Uterus (tissue), 3 donors: ENCODE measurements at regions not wholly inside any gene's neighbourhood (a gene's known extent, or its start where the extent isn't known, plus 50 kb on each side); places are given as distances from the start of the nearest gene placed in this dataset.

Experiments used
- DNase-seq, 2 donors: peaks; one replicate each; pipeline ENCODE4 v3.0.0-alpha.2; 2019 to 2020
- H3K27ac ChIP-seq, 2 donors: fragments of 200-600 bp; sonication (generic); 1 replicate in 1 of 2; 2 replicates in 1 of 2; pipeline ENCODE4 v1.5.1; 2016 to 2018
- H3K27me3 ChIP-seq, 2 donors: fragments of 200-600 bp; sonication (generic); one replicate each; pipeline ENCODE4 v1.5.1; 2018 to 2019; ENCODE audit warnings: control low read depth in 1 of 2
- H3K36me3 ChIP-seq, 2 donors: fragments of 200-600 bp; sonication (generic); one replicate each; pipeline ENCODE4 v1.5.1; 2019; ENCODE audit warnings: control low read depth in 1 of 2
- H3K4me1 ChIP-seq, 2 donors: fragments of 200-600 bp; sonication (generic); one replicate each; pipeline ENCODE4 v1.5.1; 2018 to 2019; ENCODE audit warnings: control low read depth in 1 of 2
- H3K4me3 ChIP-seq, 2 donors: fragments of 200-600 bp; sonication (generic); 1 replicate in 1 of 2; 2 replicates in 1 of 2; pipeline ENCODE4 v1.5.1; 2018 to 2019; ENCODE audit warnings: mild to moderate bottlenecking in 1 of 2
- H3K9me3 ChIP-seq, 2 donors: fragments of 200-600 bp; sonication (generic); one replicate each; pipeline ENCODE4 v1.5.1; 2019; ENCODE audit warnings: control low read depth in 1 of 2
- CTCF ChIP-seq, 4 experiments: fragments of 200-600 bp in 2 of 4; fragments of 450-650 bp in 2 of 4; sonication (generic) in 2 of 4; IDR thresholded peaks; one replicate each; pipeline ENCODE4 v1.5.1; 2016 to 2019; ENCODE audit warnings: antibody characterized with exemption in 4 of 4, mild to moderate bottlenecking in 2 of 4, moderate library complexity in 1 of 4
- POLR2A ChIP-seq, 2 donors: fragments of 450-650 bp; IDR thresholded peaks; one replicate each; pipeline ENCODE4 v1.6.1; 2016; ENCODE audit warnings: antibody characterized with exemption in 2 of 2, mild to moderate bottlenecking in 1 of 2, moderate library complexity in 1 of 2
- intact Hi-C: fragments of 100-400 bp; cut with DNase I; formaldehyde crosslinking; loops from one replicate; pipeline ENCODE4 v1.15.1; 2023; ENCODE audit warnings: low total_unique reads
- donor health status: DM: yes; HTN: yes; CAD: no.

DNA sequence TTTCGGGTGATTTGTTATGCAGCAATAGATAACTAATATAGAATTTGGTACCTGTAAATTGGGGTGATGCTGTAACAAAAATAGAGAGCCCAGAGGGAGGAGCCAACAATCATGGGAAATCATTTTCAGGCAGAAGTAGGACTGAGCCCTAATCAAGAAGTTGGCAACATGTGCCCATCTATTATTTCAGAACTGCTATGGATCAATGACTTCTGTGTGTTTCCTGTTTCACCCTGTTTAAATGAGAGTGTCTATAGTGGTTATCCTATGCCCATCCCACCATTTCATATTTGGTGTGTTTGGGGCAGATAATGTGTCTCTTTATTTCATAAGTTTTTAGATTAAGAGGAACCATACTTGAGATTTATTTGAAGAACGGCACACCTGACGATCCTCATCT lies 330.8 kb upstream of the CITED2 start:
- no peak for DNase-seq
- Histone ChIP-seq H3K4me3 (no peak overlapping the region), H3K4me1 (no peaks in the 10 kb centered on the region), H3K9me3 (no peaks in the 10 kb centered on the region), H3K27ac (no peak overlapping the region), H3K27me3 (no peaks in the 10 kb centered on the region), H3K36me3 (no peaks in the 10 kb centered on the region)
- TF ChIP-seq CTCF (IDR thresholded peaks at IDR 0.05), result no peak
- TF ChIP-seq POLR2A (IDR thresholded peaks at IDR 0.05), result no peak
- intact Hi-C loops, result no loop called here

DNA sequence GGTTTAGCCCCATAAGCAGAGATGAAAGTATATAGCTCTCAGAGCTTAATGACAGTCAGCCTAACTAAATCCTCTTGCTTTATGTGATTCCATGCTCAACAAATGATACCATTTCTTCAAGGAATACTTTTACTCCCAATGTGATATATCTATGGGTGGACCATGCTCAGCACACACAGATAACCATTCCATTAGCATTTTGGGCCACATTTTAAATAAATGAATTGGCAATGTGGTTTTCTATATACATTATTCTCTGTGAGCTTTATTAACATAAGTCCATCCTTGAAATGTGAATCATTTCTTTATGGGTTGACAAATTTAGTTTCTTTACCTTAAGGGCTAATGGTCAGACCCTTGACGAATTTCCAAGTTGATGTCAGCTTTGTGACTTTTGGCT lies 329.3 kb upstream of the CITED2 start:
- Histone ChIP-seq H3K27me3 (no peaks in the 10 kb centered on the region), H3K9me3 (no peaks in the 10 kb centered on the region), H3K4me1 (no peaks in the 10 kb centered on the region), H3K27ac (no peak overlapping the region), H3K4me3 (no peak overlapping the region), H3K36me3 (no peaks in the 10 kb centered on the region)
- intact Hi-C loops, result no loop called here
- TF ChIP-seq POLR2A (IDR thresholded peaks at IDR 0.05) (no peak), CTCF (IDR thresholded peaks at IDR 0.05) (no peak)
- no peak for DNase-seq

DNA sequence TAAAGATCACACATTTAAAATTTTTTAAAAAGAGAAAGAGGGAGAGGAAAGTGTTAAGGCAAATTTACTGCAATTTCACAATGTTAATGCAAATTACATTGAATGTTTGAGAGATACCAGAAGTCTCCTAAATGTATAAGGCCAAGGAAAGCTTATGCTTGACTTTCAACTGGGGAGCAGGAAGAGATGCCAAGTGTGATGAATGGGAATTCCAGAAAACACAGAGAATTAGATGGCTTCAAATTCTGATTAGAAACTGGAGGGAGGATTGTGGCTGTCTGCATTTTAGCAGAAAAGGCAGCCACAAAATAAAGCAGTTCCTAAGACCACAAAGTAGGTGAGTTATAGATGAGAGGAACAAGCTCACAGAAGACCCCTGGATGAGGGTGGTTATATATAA lies 328.3 kb upstream of the CITED2 start:
- no peak for TF ChIP-seq POLR2A (IDR thresholded peaks at IDR 0.05)
- no peak for TF ChIP-seq CTCF (IDR thresholded peaks at IDR 0.05)
- no peaks in the 10 kb centered on the region for H3K9me3 ChIP-seq
- H3K36me3 ChIP-seq, result no peaks in the 10 kb centered on the region
- H3K4me1 ChIP-seq, result no peaks in the 10 kb centered on the region
- H3K27ac ChIP-seq, result no peak overlapping the region
- DNase-seq, result no peak
- H3K27me3 ChIP-seq, result no peaks in the 10 kb centered on the region
- H3K4me3 ChIP-seq, result no peak overlapping the region
- intact Hi-C loops, result no loop called here

GRCh38 chr6:139701695-139702094 lies 327.2 kb upstream of the CITED2 start:
- Histone ChIP-seq H3K4me1 (no peaks in the 10 kb centered on the region), H3K27me3 (no peaks in the 10 kb centered on the region), H3K36me3 (no peaks in the 10 kb centered on the region), H3K4me3 (no peak overlapping the region), H3K9me3 (no peaks in the 10 kb centered on the region), H3K27ac (no peak overlapping the region)
- DNase-seq, result no peak
- intact Hi-C loops, result no loop called here
- no peak for TF ChIP-seq POLR2A (IDR thresholded peaks at IDR 0.05)
- TF ChIP-seq CTCF (IDR thresholded peaks at IDR 0.05), result no peak

DNA sequence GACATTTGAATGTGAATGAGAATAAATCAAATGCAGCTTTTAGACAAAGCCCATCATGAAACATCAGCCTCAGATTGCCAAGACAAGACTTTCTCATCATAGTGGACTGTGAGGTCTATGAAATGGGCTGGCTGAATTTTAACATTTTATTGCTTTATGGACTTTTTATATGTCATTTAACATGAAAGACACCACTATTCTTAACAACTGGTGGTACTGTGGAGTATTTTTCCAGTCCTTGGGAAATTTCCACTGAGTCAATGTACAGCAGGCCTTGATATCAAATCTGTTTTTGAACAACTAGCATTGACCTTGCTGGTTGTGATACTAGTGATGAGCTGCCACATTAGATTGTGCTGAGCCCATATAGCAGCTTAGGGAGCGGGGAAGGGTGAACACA lies 326.6 kb upstream of the CITED2 start:
- DNase-seq, result no peak
- Histone ChIP-seq H3K27ac (no peak overlapping the region), H3K27me3 (no peaks in the 10 kb centered on the region), H3K36me3 (no peaks in the 10 kb centered on the region), H3K4me1 (no peaks in the 10 kb centered on the region), H3K9me3 (no peaks in the 10 kb centered on the region), H3K4me3 (no peak overlapping the region)
- TF ChIP-seq CTCF (IDR thresholded peaks at IDR 0.05) (no peak), POLR2A (IDR thresholded peaks at IDR 0.05) (no peak)
- intact Hi-C loops, result no loop called here
